ENCODE measurements at regions not wholly inside any gene's neighbourhood (a gene's known extent, or its start where the extent isn't known, plus 50 kb on each side); places are given as distances from the start of the nearest gene placed in this dataset.
"Not testable (repeated sequence)": the region's sequence is repeated elsewhere in the genome, so short reads cannot be mapped to it uniquely, and the experiment has no call there.

GRCh38 chr4:10806953-10807645 is 122.5 kb upstream of the CLNK start:
- no peak for DNase-seq

GRCh38 chr4:10803713-10804343 is 119.3 kb upstream of the CLNK start:
- DNase-seq, result no peak

- no peak for DNase-seq
Observed at GRCh38 chr4:10787365-10787764, 102.8 kb upstream of the CLNK start.

- DNase-seq, result no peak
Observed at GRCh38 chr4:10784621-10785020, 100.1 kb upstream of the CLNK start.

GRCh38 chr4:10783351-10783750 is 98.8 kb upstream of the CLNK start:
- no peak for DNase-seq

- no peak for DNase-seq
Observed at GRCh38 chr4:10781805-10782204, 97.2 kb upstream of the CLNK start.

- not testable (repeated sequence) for DNase-seq
Observed at GRCh38 chr4:10780803-10781202, 96.2 kb upstream of the CLNK start.

GRCh38 chr4:10775132-10775531 is 90.6 kb upstream of the CLNK start:
- not testable (repeated sequence) for DNase-seq

GRCh38 chr4:10773656-10774055 is 89.1 kb upstream of the CLNK start:
- DNase-seq, result no peak

- no peak for DNase-seq
Observed at GRCh38 chr4:10773010-10773409, 88.4 kb upstream of the CLNK start.

- no peak for DNase-seq
Observed at GRCh38 chr4:10765386-10765785, 80.8 kb upstream of the CLNK start.

- no peak for DNase-seq
Observed at GRCh38 chr4:10762561-10762960, 78.0 kb upstream of the CLNK start.

- no peak for DNase-seq
Observed at GRCh38 chr4:10761903-10762302, 77.3 kb upstream of the CLNK start.

- DNase-seq, result no peak
Observed at GRCh38 chr4:10760086-10760485, 75.5 kb upstream of the CLNK start.

GRCh38 chr4:10758906-10759305 is 74.3 kb upstream of the CLNK start:
- DNase-seq, result no peak

- no peak for DNase-seq
Observed at GRCh38 chr4:10753856-10754402, 69.4 kb upstream of the CLNK start.

- DNase-seq, result no peak
Observed at GRCh38 chr4:10753336-10753735, 68.8 kb upstream of the CLNK start.

GRCh38 chr4:10750714-10751113 is 66.1 kb upstream of the CLNK start:
- no peak for DNase-seq

GRCh38 chr4:10747186-10747585 is 62.6 kb upstream of the CLNK start:
- DNase-seq, result no peak

- DNase-seq, result no peak
Observed at GRCh38 chr4:10746371-10747171, 62.0 kb upstream of the CLNK start.

- no peak for DNase-seq
Observed at GRCh38 chr4:10743357-10743756, 58.8 kb upstream of the CLNK start.

GRCh38 chr4:10741961-10742699 is 57.6 kb upstream of the CLNK start:
- no peak for DNase-seq

Data from stimulated activated CD4-positive, alpha-beta T cell treated with anti-CD3 and anti-CD28 coated beads, Interleukin-2, amount 100 ng/mL, for 24 hours (primary cell).